Osteocyte (in vitro differentiated cells): ENCODE measurements at regions not wholly inside any gene's neighbourhood (a gene's known extent, or its start where the extent isn't known, plus 50 kb on each side); places are given as distances from the start of the nearest gene placed in this dataset.

ENCODE experiments used
- DNase-seq: peaks from one replicate; pipeline ENCODE4 v3.0.0; 2021; ENCODE audit warnings: mixed read lengths; ENCODE audit not compliant: unreplicated experiment; ENCODE audit errors: extremely low spot score
- H3K27ac Mint-ChIP-seq: one replicate; pipeline ENCODE4 v1.8.0; 2021; ENCODE audit warnings: mild to moderate bottlenecking, mixed read lengths; ENCODE audit not compliant: unreplicated experiment
- H3K27me3 Mint-ChIP-seq: one replicate; pipeline ENCODE4 v1.8.0; 2021; ENCODE audit warnings: mixed read lengths; ENCODE audit not compliant: unreplicated experiment
- H3K36me3 Mint-ChIP-seq: one replicate; pipeline ENCODE4 v1.8.0; 2021; ENCODE audit warnings: mixed read lengths; ENCODE audit not compliant: unreplicated experiment
- H3K4me1 Mint-ChIP-seq: one replicate; pipeline ENCODE4 v1.8.0; 2021; ENCODE audit warnings: mixed read lengths; ENCODE audit not compliant: unreplicated experiment
- H3K4me3 Mint-ChIP-seq: one replicate; pipeline ENCODE4 v1.8.0; 2021; ENCODE audit warnings: mild to moderate bottlenecking, moderate library complexity, mixed read lengths; ENCODE audit not compliant: unreplicated experiment
- H3K9me3 Mint-ChIP-seq: one replicate; pipeline ENCODE4 v1.8.0; 2021; ENCODE audit warnings: mixed read lengths; ENCODE audit not compliant: unreplicated experiment
- CTCF ChIP-seq: fragments of 200-600 bp; sonication (generic); IDR thresholded peaks from 2 replicates; pipeline ENCODE4 v1.5.0; 2021; ENCODE audit warnings: antibody characterized with exemption, mild to moderate bottlenecking, moderate library complexity

GRCh38 chr20:52683761-52684160, 288.4 kb upstream of the TSHZ2 start:
- DNase-seq, result no peak
- no peak for TF ChIP-seq CTCF
- Mint-ChIP-seq H3K27ac (no peak overlapping the region), H3K36me3 (no peaks in the 10 kb centered on the region), H3K4me1 (no peaks in the 10 kb centered on the region), H3K27me3 (no peaks in the 10 kb centered on the region), H3K9me3 (peaks cover 16% of the 10 kb centered on the region), H3K4me3 (no peak overlapping the region)

GRCh38 chr20:52682237-52682636, 289.9 kb upstream of the TSHZ2 start:
- no peak for DNase-seq
- Mint-ChIP-seq H3K27ac (no peak overlapping the region), H3K27me3 (no peaks in the 10 kb centered on the region), H3K36me3 (no peaks in the 10 kb centered on the region), H3K9me3 (peaks cover 18% of the 10 kb centered on the region), H3K4me1 (no peaks in the 10 kb centered on the region), H3K4me3 (no peak overlapping the region)
- TF ChIP-seq CTCF, result no peak

- H3K36me3 Mint-ChIP-seq, result no peaks in the 10 kb centered on the region
- no peak for TF ChIP-seq CTCF
- no peaks in the 10 kb centered on the region for H3K4me1 Mint-ChIP-seq
- peaks cover 26% of the 10 kb centered on the region for H3K9me3 Mint-ChIP-seq
- H3K27me3 Mint-ChIP-seq, result no peaks in the 10 kb centered on the region
- no peak for DNase-seq
- no peak overlapping the region for H3K4me3 Mint-ChIP-seq
- no peak overlapping the region for H3K27ac Mint-ChIP-seq
Observed at GRCh38 chr20:52681288-52681687, 290.9 kb upstream of the TSHZ2 start.

GRCh38 chr20:52677216-52677615, 294.9 kb upstream of the TSHZ2 start:
- H3K9me3 Mint-ChIP-seq, result peaks cover 32% of the 10 kb centered on the region
- H3K4me1 Mint-ChIP-seq, result no peaks in the 10 kb centered on the region
- no peak for DNase-seq
- no peak overlapping the region for H3K27ac Mint-ChIP-seq
- H3K27me3 Mint-ChIP-seq, result no peaks in the 10 kb centered on the region
- H3K4me3 Mint-ChIP-seq, result no peak overlapping the region
- no peak for TF ChIP-seq CTCF
- no peaks in the 10 kb centered on the region for H3K36me3 Mint-ChIP-seq

- H3K36me3 Mint-ChIP-seq, result no peaks in the 10 kb centered on the region
- peaks cover 36% of the 10 kb centered on the region for H3K9me3 Mint-ChIP-seq
- TF ChIP-seq CTCF, result no peak
- H3K4me1 Mint-ChIP-seq, result no peaks in the 10 kb centered on the region
- no peak overlapping the region for H3K4me3 Mint-ChIP-seq
- DNase-seq, result no peak
- H3K27ac Mint-ChIP-seq, result no peak overlapping the region
- H3K27me3 Mint-ChIP-seq, result no peaks in the 10 kb centered on the region
Observed at GRCh38 chr20:52676283-52676995, 295.7 kb upstream of the TSHZ2 start.
